Caco-2 (cell line): ENCODE measurements at regions not wholly inside any gene's neighbourhood (a gene's known extent, or its start where the extent isn't known, plus 50 kb on each side); places are given as distances from the start of the nearest gene placed in this dataset.

ENCODE experiments used
- BruUV-seq: library from RNA; stranded (reverse); fragments of 400-500 nt; replicated peaks from 2 replicates; lab custom pipeline; 2021; lab: Mats Ljungman, UMichigan
- CTCF ChIA-PET: fragments of 300-600 bp; sonication (Branson Sonifier 250); formaldehyde crosslinking; loops from one replicate; lab custom pipeline; 2022; ENCODE audit warnings: antibody characterized with exemption; lab: Charles Lee
- POLR2A ChIA-PET: fragments of 300-600 bp; sonication (Branson Sonifier 250); formaldehyde crosslinking; loops from one replicate; lab custom pipeline; 2022; ENCODE audit warnings: antibody characterized with exemption; lab: Charles Lee
- DNase-seq, 2 experiments: peaks; one replicate each; pipeline versions ENCODE4 v3.0.0 to v3.0.0-alpha.2; 2020 to 2022
- H3K27me3 ChIP-seq: replicated peaks from 2 replicates; pipeline ENCODE4 v1.6.0; 2011; ENCODE audit warnings: low read length; ENCODE audit not compliant: control insufficient read depth, insufficient read depth
- H3K36me3 ChIP-seq: 2 replicates; pipeline ENCODE4 v1.5.1; 2011; ENCODE audit warnings: low read length; ENCODE audit not compliant: control insufficient read depth, insufficient read depth
- H3K4me1 ChIP-seq: fragments of 250-450 bp; sonication (Bioruptor Pico); 2 replicates; pipeline ENCODE4 v1.5.1; 2020; ENCODE audit warnings: mild to moderate bottlenecking
- H3K4me3 ChIP-seq: 2 replicates; pipeline ENCODE4 v1.5.1; 2011; ENCODE audit warnings: low read depth, mild to moderate bottlenecking, control low read depth, low read length
- H3K9me3 ChIP-seq: fragments of 250-450 bp; sonication (Bioruptor Pico); 2 replicates; pipeline ENCODE4 v1.5.1; 2020; ENCODE audit warnings: mild to moderate bottlenecking, moderate library complexity
- H3K27ac Mint-ChIP-seq: one replicate; pipeline ENCODE4 v1.8.0; 2022; ENCODE audit warnings: mixed read lengths; ENCODE audit not compliant: unreplicated experiment
- H3K27me3 Mint-ChIP-seq: one replicate; pipeline ENCODE4 v1.8.0; 2022; ENCODE audit warnings: mixed read lengths; ENCODE audit not compliant: insufficient read depth, unreplicated experiment
- H3K36me3 Mint-ChIP-seq: one replicate; pipeline ENCODE4 v1.8.0; 2022; ENCODE audit warnings: mild to moderate bottlenecking, mixed read lengths; ENCODE audit not compliant: insufficient read depth, unreplicated experiment
- H3K4me1 Mint-ChIP-seq: one replicate; pipeline ENCODE4 v1.8.0; 2022; ENCODE audit warnings: low read depth, mixed read lengths; ENCODE audit not compliant: unreplicated experiment
- H3K4me3 Mint-ChIP-seq: one replicate; pipeline ENCODE4 v1.8.0; 2022; ENCODE audit warnings: mild to moderate bottlenecking, moderate library complexity, mixed read lengths; ENCODE audit not compliant: unreplicated experiment
- H3K9me3 Mint-ChIP-seq: one replicate; pipeline ENCODE4 v1.8.0; 2022; ENCODE audit warnings: mixed read lengths; ENCODE audit not compliant: unreplicated experiment
- CTCF ChIP-seq, 2 experiments: fragments of 200-600 bp in 1 of 2; IDR thresholded peaks; 1 replicate in 1 of 2; 2 replicates in 1 of 2; pipeline versions ENCODE4 v1.5.1 to v1.8.0; 2011 to 2022; ENCODE audit warnings: antibody characterized with exemption in 1 of 2, control low read depth in 1 of 2, inconsistent platforms in 1 of 2, low read depth in 1 of 2, low read length in 1 of 2, mild to moderate bottlenecking in 1 of 2, moderate library complexity in 1 of 2; ENCODE audit not compliant: insufficient read depth in 1 of 2, severe bottlenecking in 1 of 2, unreplicated experiment in 1 of 2
- intact Hi-C: fragments of 100-400 bp; cut with micrococcal nuclease; formaldehyde crosslinking; loops from one replicate; pipeline ENCODE4 v1.10.0; 2022; ENCODE audit not compliant: unreplicated experiment

- Histone ChIP-seq H3K4me3 (no peak overlapping the region), H3K4me1 (no peaks in the 10 kb centered on the region), H3K36me3 (no peaks in the 10 kb centered on the region), H3K27me3 (no peaks in the 10 kb centered on the region), H3K9me3 (peaks cover 22% of the 10 kb centered on the region)
- Mint-ChIP-seq H3K27ac (no peak overlapping the region), H3K4me1 (no peaks in the 10 kb centered on the region), H3K9me3 (peaks cover 65% of the 10 kb centered on the region), H3K4me3 (no peak overlapping the region), H3K27me3 (no peaks in the 10 kb centered on the region), H3K36me3 (peaks cover under 1% of the 10 kb centered on the region)
- no peak for DNase-seq
- intact Hi-C loops: no loop called here
- ChIA-PET POLR2A (no interaction called here), CTCF (interaction anchor here (0.6 kb wide), 1 partner anchor 54 kb away, joined by 5 read pairs; no protein-coding TSS in a partner anchor)
- BruUV-seq: no TSS peak
- no peak for TF ChIP-seq CTCF (IDR thresholded peaks at IDR 0.05; ENCODE audit: insufficient read depth in 1 of 2, low read depth in 1 of 2, low read length in 1 of 2, severe bottlenecking in 1 of 2, unreplicated experiment in 1 of 2)
These were observed 107.3 kb upstream of the ANKRD55 start for GRCh38 chr5:56340196-56340980.

GRCh38 chr5:56339732-56340131, 106.6 kb upstream of the ANKRD55 start:
- H3K27me3 ChIP-seq: no peaks in the 10 kb centered on the region
- Mint-ChIP-seq H3K27ac (no peak overlapping the region), H3K27me3 (no peaks in the 10 kb centered on the region), H3K36me3 (peaks cover 4% of the 10 kb centered on the region), H3K4me1 (no peaks in the 10 kb centered on the region), H3K4me3 (no peak overlapping the region), H3K9me3 (peaks cover 69% of the 10 kb centered on the region)
- H3K4me3 ChIP-seq: no peak overlapping the region
- H3K4me1 ChIP-seq: no peaks in the 10 kb centered on the region
- CTCF ChIA-PET: no interaction called here
- BruUV-seq: no TSS peak
- DNase-seq: no peak
- no peak for TF ChIP-seq CTCF (IDR thresholded peaks at IDR 0.05; ENCODE audit: insufficient read depth in 1 of 2, low read depth in 1 of 2, low read length in 1 of 2, severe bottlenecking in 1 of 2, unreplicated experiment in 1 of 2)
- H3K9me3 ChIP-seq: peaks cover 29% of the 10 kb centered on the region
- POLR2A ChIA-PET: no interaction called here
- no peaks in the 10 kb centered on the region for H3K36me3 ChIP-seq
- intact Hi-C loops: no loop called here

GRCh38 chr5:56337715-56338319, 104.7 kb upstream of the ANKRD55 start:
- Mint-ChIP-seq H3K36me3 (peaks cover 8% of the 10 kb centered on the region), H3K4me1 (no peaks in the 10 kb centered on the region), H3K27me3 (no peaks in the 10 kb centered on the region), H3K4me3 (no peak overlapping the region), H3K27ac (no peak overlapping the region), H3K9me3 (peaks cover 60% of the 10 kb centered on the region)
- no peak overlapping the region for H3K4me3 ChIP-seq
- intact Hi-C loops: no loop called here
- no TSS peak for BruUV-seq
- DNase-seq: no peak
- H3K36me3 ChIP-seq: no peaks in the 10 kb centered on the region
- H3K27me3 ChIP-seq: no peaks in the 10 kb centered on the region
- H3K4me1 ChIP-seq: no peaks in the 10 kb centered on the region
- TF ChIP-seq CTCF (IDR thresholded peaks at IDR 0.05; ENCODE audit: insufficient read depth in 1 of 2, low read depth in 1 of 2, low read length in 1 of 2, severe bottlenecking in 1 of 2, unreplicated experiment in 1 of 2): no peak
- ChIA-PET POLR2A (interaction anchor here (1.1 kb wide), 1 partner anchor 9 kb away, joined by 3 read pairs; no protein-coding TSS in a partner anchor), CTCF (no interaction called here)
- H3K9me3 ChIP-seq: peaks cover 41% of the 10 kb centered on the region
